ENCODE measurements at regions not wholly inside any gene's neighbourhood (a gene's known extent, or its start where the extent isn't known, plus 50 kb on each side); places are given as distances from the start of the nearest gene placed in this dataset.
A peak's percentile ranks its signal among the peaks of the same experiment; 100 is the strongest.

DNA sequence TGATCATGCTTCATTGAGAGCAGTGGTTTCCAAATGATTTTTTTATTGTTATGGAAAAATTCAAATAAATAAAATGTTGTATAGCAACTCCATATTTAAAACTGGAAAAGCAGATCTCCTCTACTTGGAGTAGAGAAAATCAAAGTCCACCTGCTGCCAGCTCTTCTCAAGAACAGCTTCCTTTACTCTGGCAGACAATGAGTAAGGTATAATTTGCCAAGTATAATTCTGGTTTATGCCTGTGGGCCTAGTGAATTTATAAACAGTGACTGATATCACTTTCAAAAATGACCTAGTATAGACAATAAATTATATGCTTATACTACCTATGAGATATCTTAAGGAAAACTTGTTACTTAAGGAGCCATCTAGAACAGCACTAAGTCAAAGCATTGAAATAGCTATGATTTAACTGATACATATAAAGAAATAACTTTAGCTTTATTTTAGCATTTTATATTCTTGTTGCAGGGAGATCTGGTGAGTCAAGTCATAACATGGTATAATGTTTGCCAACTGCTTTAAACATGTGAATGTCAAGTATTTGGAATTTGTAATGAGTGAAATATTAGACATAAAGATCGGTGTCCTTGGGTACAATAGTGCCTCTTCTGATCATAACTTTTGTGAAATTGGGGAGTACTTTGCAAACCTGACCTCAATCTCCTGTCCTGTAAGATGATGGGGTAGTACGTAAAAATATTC lies 1389.1 kb upstream of the PIK3C3 start:
- no peak for DNase-seq (ENCODE audit: low read depth)

GRCh38 chr18:40559556-40559955 lies 1395.5 kb upstream of the PIK3C3 start:
- no peak for DNase-seq (ENCODE audit: low read depth)

GRCh38 chr18:40558706-40559392 lies 1396.2 kb upstream of the PIK3C3 start:
- DNase-seq (ENCODE audit: low read depth): no peak

- no peak for DNase-seq (ENCODE audit: low read depth)
These were observed 1399.1 kb upstream of the PIK3C3 start for GRCh38 chr18:40555914-40556313.

- DNase-seq (ENCODE audit: low read depth): no peak
These were observed 1402.0 kb upstream of the PIK3C3 start for GRCh38 chr18:40553029-40553428.

DNA sequence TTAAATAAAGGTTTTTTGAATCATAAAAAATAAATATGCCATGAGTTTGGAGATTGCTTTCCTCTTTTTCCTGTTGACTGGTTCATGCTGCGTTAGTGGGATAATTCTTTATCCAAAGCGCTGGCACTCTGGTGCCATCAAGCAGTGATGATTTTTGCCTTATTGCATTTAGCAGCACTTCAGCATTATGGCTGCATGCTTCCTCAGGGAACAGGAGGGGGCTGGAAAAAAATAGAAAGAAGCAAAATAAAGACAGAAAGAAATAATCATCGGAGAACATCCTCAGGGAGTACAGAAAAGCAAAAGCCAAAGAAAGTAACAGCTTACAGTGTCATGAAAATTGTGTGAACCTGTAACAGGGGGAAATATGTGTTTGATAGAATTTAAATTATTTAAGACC lies 1408.2 kb upstream of the PIK3C3 start:
- DNase-seq (ENCODE audit: low read depth): no peak

DNA sequence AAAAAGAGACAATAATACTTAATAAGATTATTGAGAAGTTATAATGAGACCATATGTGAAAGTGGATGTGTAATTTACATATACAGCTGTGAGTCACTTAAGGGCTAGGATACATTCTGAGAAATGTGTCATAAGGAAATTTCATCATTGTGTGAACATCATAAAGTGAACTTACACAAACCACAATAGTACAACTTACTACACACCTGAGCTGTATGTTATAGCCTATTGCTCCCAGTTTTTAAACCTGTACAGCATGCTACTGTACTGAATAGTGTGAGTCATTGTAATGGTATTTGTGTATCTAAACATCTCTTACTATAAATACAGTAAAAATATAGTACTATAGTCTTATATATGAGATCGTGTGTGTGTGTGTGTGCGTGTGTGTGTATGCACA lies 1420.3 kb upstream of the PIK3C3 start:
- DNase-seq (ENCODE audit: low read depth): peak; percentile 2

DNA sequence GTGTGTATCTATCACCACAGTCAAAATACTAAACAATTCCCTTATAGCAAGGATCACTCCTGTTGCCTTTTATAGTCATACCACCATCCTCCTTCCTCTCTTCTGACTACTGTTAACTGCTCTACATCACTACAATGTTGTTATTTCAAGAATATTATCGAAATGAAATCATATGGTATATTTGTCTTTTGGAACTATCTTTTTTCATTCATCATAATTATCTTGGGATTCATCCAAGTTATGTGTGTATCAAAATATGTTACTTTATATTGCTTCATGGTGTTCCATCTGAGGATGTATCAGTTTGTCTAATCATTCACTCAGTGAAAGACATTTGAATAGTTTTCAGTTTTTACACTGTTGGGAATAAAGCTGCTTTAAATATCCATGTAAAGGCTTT lies 1423.0 kb upstream of the PIK3C3 start:
- DNase-seq (ENCODE audit: low read depth): no peak

DNA sequence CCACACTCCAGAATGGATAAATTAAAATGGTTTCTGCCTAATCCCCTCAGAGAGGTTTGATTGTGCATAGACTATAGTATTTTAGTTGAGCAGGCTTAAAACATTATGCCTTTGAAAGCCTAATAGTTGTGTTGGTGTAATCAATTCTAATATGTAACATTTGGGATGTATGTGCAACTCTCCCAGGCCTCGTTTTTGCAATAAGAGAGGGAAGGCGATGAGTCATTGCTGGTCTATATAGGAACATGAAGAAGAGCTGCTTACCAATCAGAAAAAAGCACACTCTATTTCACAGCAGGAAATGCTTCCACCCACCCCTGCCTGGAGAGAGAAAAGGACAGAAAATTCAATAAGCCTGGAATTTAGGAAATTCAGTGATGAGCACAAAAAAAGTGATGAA lies 1424.0 kb upstream of the PIK3C3 start:
- no peak for DNase-seq (ENCODE audit: low read depth)

DNA sequence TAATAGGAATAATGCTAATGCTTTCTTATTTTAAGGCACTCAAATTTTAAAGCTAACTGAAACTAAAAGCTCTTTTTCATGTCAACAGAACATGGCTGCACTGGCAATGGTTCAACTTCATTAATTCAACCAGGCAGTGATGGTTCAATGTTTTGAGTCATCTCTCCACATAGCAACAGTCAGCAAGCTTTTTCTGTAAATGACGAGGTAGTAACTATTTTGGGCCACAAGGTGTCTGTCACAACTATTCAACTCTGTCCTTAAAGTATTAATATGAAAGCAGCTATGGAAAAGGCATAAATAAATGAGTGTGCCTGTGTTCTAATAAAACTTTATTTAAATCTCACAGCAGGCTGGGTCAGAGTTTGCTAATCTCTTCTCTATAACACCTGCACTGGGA lies 1425.6 kb upstream of the PIK3C3 start:
- DNase-seq (ENCODE audit: low read depth): peak; percentile 33

GRCh38 chr18:40524881-40525280 lies 1430.2 kb upstream of the PIK3C3 start:
- DNase-seq (ENCODE audit: low read depth): no peak

DNA sequence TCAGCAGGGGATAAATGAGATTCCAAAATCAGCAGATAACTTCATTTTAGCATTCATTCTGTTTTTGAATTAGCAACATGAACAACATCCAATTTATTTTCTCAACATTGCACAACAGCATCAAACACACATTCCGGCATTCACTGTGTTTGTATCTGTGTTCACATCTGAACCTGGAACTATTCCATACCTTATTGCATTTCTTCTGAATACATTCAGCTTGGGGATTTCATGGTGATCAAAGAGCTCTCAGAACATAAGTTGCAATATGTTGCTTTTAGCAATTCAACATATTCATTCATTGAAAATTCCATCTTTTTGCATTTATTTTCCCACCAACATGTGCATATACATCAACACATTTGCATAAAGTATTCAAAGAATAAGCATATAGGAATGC lies 1431.7 kb upstream of the PIK3C3 start:
- no peak for DNase-seq (ENCODE audit: low read depth)

GRCh38 chr18:40501026-40501425 lies 1454.0 kb upstream of the PIK3C3 start:
- DNase-seq (ENCODE audit: low read depth): no peak

- DNase-seq (ENCODE audit: low read depth): no peak
These were observed 1460.4 kb upstream of the PIK3C3 start for GRCh38 chr18:40494603-40495002.

DNA sequence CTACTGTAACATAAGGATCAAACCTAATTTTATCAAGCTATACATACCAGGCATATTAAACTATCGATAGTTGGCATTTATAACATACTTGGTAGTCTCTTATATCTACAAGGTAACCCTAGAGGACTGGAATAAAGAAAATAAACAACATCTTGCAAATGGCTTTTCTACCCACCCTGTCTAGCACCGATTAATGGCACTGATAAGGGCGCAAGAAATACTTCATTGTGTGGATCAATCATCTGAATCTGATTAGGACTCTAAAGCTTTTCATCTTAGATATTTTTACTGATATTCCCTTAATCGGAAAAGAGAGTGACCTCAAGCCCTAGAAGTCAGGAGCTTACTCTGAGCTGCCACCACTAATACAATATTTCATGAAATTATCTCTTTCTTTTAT lies 1461.7 kb upstream of the PIK3C3 start:
- no peak for DNase-seq (ENCODE audit: low read depth)

DNA sequence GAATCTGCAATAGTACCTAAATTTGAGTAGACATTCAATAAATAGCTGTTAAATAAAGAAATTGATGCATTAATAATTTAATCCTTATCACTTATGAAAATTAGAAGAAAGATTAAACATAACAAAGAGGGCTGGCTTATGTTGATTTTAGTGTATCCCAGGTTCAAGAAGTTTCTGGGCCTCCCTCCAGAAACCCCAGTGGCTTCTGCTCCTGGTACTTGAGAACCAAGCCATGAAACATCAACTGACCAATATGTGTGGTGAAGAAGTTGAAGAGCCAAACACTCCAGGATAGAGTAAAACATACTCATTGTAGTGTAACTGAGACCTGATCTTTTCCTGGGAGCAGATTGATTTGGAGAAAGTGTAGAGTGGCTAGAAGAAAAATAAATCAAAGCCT lies 1465.7 kb upstream of the PIK3C3 start:
- no peak for DNase-seq (ENCODE audit: low read depth)

- peak; percentile 27 for DNase-seq (ENCODE audit: low read depth)
These were observed 1469.7 kb upstream of the PIK3C3 start for GRCh38 chr18:40485318-40485717.

DNA sequence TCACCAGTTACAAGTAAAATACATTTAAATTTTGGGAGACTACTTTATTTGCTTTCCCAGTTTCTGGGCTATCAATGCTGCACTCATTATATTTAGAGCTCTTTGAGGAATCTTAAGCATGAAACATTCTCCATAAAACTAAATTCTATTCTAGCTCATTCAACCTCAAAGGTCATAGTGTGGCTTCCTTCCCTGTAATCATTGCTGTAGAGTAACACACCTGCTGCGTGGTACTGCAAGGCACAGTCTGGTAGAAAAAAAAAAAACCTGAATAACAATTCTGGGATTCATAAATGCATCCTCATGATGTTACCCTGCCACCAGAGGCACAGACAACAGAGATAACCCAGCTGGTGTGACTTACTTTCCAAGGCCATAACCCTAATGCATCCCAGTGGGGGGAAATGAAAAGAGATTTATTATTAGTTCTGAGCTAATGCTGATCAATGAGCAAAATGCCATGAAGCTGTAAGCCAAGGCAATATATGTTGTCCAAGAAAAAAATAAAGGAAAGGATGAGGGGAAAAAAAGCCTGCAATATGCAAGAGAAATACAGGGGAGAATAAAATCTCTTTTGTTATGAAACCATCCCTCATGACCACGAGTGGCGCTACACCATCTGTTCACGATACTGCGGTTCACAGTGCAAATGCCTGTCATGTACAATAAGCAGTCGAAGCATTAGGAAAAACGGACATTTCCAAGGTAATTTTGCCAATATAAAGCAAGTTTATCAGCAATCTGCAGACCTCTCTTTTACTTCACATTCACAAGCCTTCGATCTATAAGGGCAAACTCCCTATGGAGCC lies 1481.6 kb upstream of the PIK3C3 start:
- peak; percentile 1 for DNase-seq (ENCODE audit: low read depth)

- DNase-seq (ENCODE audit: low read depth): no peak
These were observed 1484.3 kb upstream of the PIK3C3 start for GRCh38 chr18:40470723-40471122.

DNA sequence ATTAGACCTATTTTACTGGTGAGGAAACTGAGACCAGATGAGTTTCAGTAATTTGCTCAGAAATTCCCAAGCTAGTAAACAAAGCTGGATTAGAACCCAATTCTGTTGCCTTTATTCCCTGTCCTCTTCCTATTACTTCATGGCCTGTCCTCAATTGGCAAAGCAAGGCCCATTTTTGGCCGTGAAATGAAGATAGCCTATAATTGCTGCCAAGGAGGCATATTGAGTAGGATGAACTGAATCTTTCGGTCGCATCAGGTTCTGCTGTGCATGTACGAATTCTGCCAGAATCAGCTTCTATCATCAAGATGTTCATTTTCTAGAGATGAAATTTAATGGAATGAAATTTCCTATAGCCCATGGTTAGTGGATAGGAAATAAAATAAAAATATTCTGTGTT lies 1485.2 kb upstream of the PIK3C3 start:
- no peak for DNase-seq (ENCODE audit: low read depth)

- no peak for DNase-seq (ENCODE audit: low read depth)
These were observed 1485.7 kb upstream of the PIK3C3 start for GRCh38 chr18:40469316-40469715.

DNA sequence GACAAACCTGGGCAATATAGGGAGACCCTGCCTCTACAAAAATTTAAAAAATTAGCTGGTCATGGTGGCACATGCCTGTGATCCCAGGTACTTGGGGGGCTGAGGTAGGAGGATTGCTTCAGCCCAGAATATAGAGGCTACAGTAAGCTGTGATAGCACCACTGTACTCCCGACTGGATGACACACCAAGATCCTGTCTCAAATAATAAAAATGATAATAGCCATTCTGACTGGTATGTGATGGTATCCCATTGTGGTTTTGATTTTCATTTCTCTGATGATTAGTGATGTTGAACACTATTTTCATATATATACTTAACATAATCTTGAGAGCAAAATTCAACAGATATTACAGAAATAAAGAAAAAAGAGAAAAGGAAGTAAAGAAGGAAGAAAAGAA lies 1491.0 kb upstream of the PIK3C3 start:
- DNase-seq (ENCODE audit: low read depth): no peak

DNA sequence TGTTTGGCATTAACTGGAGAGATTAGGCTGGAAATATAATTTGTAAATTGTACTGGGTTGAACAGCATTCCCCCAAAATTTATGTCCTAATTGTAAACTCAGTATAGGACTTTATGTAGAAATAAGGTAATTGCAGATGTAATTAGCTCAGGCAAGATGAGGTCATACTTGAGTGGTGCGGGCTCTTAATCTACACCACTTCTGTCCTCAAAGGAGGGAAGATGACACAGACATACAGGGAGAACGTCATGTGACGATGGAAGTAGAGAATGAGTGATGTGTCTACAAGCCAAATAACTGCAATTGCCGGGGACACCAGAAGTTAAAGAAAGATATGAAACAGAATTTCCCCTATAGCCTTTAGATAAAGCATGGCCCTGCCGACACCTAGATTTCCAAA lies 1501.1 kb upstream of the PIK3C3 start:
- no peak for DNase-seq (ENCODE audit: low read depth)
